Ishikawa (cell line): ENCODE measurements at regions not wholly inside any gene's neighbourhood (a gene's known extent, or its start where the extent isn't known, plus 50 kb on each side); places are given as distances from the start of the nearest gene placed in this dataset.

Experiments used
- CEBPB ChIP-seq: IDR thresholded peaks from 2 replicates; pipeline ENCODE4 v1.6.1; 2012
- CREB1 ChIP-seq: IDR thresholded peaks from 2 replicates; pipeline ENCODE4 v1.6.1; 2012; ENCODE audit warnings: low read depth
- EGR1 ChIP-seq: IDR thresholded peaks from 2 replicates; pipeline ENCODE4 v1.6.1; 2012
- EP300 ChIP-seq: IDR thresholded peaks from 2 replicates; pipeline ENCODE4 v1.6.1; 2012; ENCODE audit warnings: borderline replicate concordance
- FOXM1 ChIP-seq: IDR thresholded peaks from 2 replicates; pipeline ENCODE4 v1.6.1; 2012; ENCODE audit warnings: low read depth, borderline replicate concordance
- MAX ChIP-seq: IDR thresholded peaks from 2 replicates; pipeline ENCODE4 v1.6.1; 2012
- NFIC ChIP-seq: IDR thresholded peaks from 2 replicates; pipeline ENCODE4 v1.6.1; 2012
- RAD21 ChIP-seq: IDR thresholded peaks from 2 replicates; pipeline ENCODE4 v1.6.1; 2012; ENCODE audit warnings: low read depth
- REST ChIP-seq: IDR thresholded peaks from 2 replicates; pipeline ENCODE4 v1.6.1; 2012; ENCODE audit warnings: low read depth, mild to moderate bottlenecking
- TAF1 ChIP-seq: IDR thresholded peaks from 2 replicates; pipeline ENCODE4 v1.6.1; 2012; ENCODE audit warnings: low read depth, mild to moderate bottlenecking
- TCF12 ChIP-seq: IDR thresholded peaks from 2 replicates; pipeline ENCODE4 v1.6.1; 2012; ENCODE audit warnings: low read depth
- TEAD4 ChIP-seq: IDR thresholded peaks from 2 replicates; pipeline ENCODE4 v1.6.1; 2012
- USF1 ChIP-seq: IDR thresholded peaks from 2 replicates; pipeline ENCODE4 v1.6.1; 2012
- YY1 ChIP-seq: IDR thresholded peaks from 2 replicates; pipeline ENCODE4 v1.6.1; 2012; ENCODE audit warnings: low read depth
- ZBTB7A ChIP-seq: IDR thresholded peaks from 2 replicates; pipeline ENCODE4 v1.6.1; 2012; ENCODE audit warnings: low read depth

- TF ChIP-seq EGR1 (no peak), MAX (no peak), TEAD4 (no peak), CREB1 (no peak), NFIC (no peak), FOXM1 (no peak), ZBTB7A (no peak), RAD21 (no peak), CEBPB (no peak), USF1 (no peak), EP300 (no peak), REST (no peak), TCF12 (no peak), TAF1 (no peak), YY1 (no peak)
These were observed 109.5 kb downstream of the MAIP1 start for GRCh38 chr2:200064879-200065278.

GRCh38 chr2:200065477-200065876 lies 110.1 kb downstream of the MAIP1 start:
- TF ChIP-seq REST, result no peak
- no peak for TF ChIP-seq TCF12
- no peak for TF ChIP-seq EP300
- TF ChIP-seq TEAD4, result no peak
- no peak for TF ChIP-seq EGR1
- TF ChIP-seq RAD21, result no peak

GRCh38 chr2:200066417-200066816 lies 111.0 kb downstream of the MAIP1 start:
- TF ChIP-seq NFIC, result no peak
- no peak for TF ChIP-seq ZBTB7A
- no peak for TF ChIP-seq YY1
- TF ChIP-seq USF1, result no peak
- TF ChIP-seq EGR1, result no peak
- TF ChIP-seq MAX, result no peak
- no peak for TF ChIP-seq CREB1

GRCh38 chr2:200068642-200069041 lies 113.3 kb downstream of the MAIP1 start:
- no peak for TF ChIP-seq TCF12
- TF ChIP-seq CREB1, result no peak
- TF ChIP-seq TAF1, result no peak

- no peak for TF ChIP-seq CREB1
- no peak for TF ChIP-seq EGR1
- no peak for TF ChIP-seq REST
- TF ChIP-seq YY1, result no peak
These were observed 121.8 kb downstream of the MAIP1 start for GRCh38 chr2:200077210-200077650.

GRCh38 chr2:200077838-200078237 lies 122.5 kb downstream of the MAIP1 start:
- TF ChIP-seq FOXM1 (no peak), EP300 (no peak), ZBTB7A (no peak), RAD21 (no peak), EGR1 (no peak), USF1 (no peak), CEBPB (no peak), TCF12 (no peak), TEAD4 (no peak), CREB1 (no peak), YY1 (no peak), REST (no peak), TAF1 (no peak), MAX (no peak), NFIC (no peak)
